Kidney epithelial cell (primary cell): ENCODE measurements at regions not wholly inside any gene's neighbourhood (a gene's known extent, or its start where the extent isn't known, plus 50 kb on each side); places are given as distances from the start of the nearest gene placed in this dataset.

ENCODE experiments used
- DNase-seq: peaks from one replicate; pipeline ENCODE4 v3.0.0-alpha.2; 2010; ENCODE audit warnings: low read depth
- H3K27me3 ChIP-seq: 2 replicates; pipeline ENCODE4 v1.6.0; 2011; ENCODE audit warnings: low read length; ENCODE audit not compliant: control insufficient read depth, insufficient read depth
- H3K36me3 ChIP-seq: 2 replicates; pipeline ENCODE4 v1.5.1; 2011; ENCODE audit warnings: low read length; ENCODE audit not compliant: control insufficient read depth, insufficient read depth
- H3K4me3 ChIP-seq: 2 replicates; pipeline ENCODE4 v1.5.1; 2011; ENCODE audit warnings: low read depth, mild to moderate bottlenecking, control low read depth, low read length
- TF ChIP-seq, protein P1 (sequence below): IDR thresholded peaks from 2 replicates; pipeline ENCODE4 v1.5.1; 2011; ENCODE audit warnings: mild to moderate bottlenecking, moderate library complexity, low read length, control low read depth, inconsistent platforms; ENCODE audit not compliant: insufficient read depth, poor library complexity, severe bottlenecking

DNA sequence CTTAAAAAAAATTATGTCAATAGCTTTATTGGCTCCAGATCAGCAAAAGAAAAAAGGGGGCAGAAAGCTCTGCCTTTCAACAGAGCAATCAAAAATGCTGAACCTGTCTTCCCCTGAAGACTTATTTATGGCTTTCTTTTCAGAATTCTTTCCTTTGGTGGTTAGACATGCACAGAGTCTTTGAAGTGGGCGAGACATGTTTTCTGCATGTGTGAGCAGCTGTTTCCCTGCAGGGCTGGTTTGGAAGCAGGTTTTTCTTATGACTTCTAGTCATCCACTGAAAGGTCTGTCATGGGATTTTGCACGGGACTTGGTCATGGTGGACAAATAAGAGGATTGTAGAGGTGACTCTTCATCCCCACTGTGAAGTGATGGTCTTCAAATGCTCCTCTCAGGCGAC lies 160.3 kb downstream of the VAPA start:
- no peak for DNase-seq
- Histone ChIP-seq H3K27me3 (peaks cover 2% of the 10 kb centered on the region), H3K4me3 (no peak overlapping the region), H3K36me3 (no peaks in the 10 kb centered on the region)
- TF ChIP-seq, protein P1, sequence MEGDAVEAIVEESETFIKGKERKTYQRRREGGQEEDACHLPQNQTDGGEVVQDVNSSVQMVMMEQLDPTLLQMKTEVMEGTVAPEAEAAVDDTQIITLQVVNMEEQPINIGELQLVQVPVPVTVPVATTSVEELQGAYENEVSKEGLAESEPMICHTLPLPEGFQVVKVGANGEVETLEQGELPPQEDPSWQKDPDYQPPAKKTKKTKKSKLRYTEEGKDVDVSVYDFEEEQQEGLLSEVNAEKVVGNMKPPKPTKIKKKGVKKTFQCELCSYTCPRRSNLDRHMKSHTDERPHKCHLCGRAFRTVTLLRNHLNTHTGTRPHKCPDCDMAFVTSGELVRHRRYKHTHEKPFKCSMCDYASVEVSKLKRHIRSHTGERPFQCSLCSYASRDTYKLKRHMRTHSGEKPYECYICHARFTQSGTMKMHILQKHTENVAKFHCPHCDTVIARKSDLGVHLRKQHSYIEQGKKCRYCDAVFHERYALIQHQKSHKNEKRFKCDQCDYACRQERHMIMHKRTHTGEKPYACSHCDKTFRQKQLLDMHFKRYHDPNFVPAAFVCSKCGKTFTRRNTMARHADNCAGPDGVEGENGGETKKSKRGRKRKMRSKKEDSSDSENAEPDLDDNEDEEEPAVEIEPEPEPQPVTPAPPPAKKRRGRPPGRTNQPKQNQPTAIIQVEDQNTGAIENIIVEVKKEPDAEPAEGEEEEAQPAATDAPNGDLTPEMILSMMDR, result no peak

DNA sequence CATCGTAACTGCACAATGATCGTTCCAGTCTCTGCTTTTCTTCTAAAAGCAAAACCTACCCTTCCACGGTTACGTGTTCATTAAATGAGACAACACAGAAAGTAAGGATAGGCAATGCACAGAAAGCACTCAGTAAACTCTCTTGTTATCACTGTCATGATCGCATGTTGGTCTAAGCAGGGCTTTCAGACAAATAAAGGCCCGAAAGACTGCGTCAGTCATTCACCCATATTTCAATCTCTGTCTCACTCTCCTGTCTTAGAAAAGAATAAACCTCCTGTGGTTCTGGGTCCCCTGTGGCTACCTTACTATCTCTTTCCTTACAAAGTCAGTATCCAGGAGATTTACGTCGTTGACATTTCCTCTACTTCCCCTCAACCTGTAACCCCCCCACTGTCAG lies 160.9 kb downstream of the VAPA start:
- H3K36me3 ChIP-seq, result no peaks in the 10 kb centered on the region
- H3K27me3 ChIP-seq, result peaks cover 2% of the 10 kb centered on the region
- TF ChIP-seq, protein P1, result no peak
- H3K4me3 ChIP-seq, result no peak overlapping the region
- no peak for DNase-seq

DNA sequence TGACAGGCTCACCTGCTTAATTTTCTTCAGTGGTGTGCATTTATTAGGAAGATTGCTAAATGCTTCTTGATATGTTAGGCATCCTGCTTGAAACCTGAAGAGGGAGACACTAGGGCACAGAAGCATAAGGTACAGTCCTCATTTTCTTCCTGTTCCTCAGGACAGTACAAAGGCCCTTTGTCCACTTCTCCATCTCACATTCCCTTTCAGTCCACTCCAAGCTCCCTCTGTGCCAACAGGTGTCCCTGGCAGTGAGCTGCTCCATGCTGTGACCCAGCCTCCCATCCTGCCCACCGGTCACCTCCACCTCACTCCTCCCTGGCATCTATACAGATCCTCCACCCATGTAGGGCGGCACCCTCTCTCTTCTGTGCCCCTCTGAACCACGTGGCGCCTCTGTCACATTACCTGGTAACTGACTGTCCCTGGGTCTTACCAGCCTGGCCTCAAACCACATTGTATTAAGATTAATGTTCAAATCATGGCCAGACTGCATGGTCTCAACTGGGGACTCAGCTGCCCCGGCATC lies 162.8 kb downstream of the VAPA start:
- Histone ChIP-seq H3K4me3 (no peak overlapping the region), H3K27me3 (peaks cover 2% of the 10 kb centered on the region), H3K36me3 (no peaks in the 10 kb centered on the region)
- TF ChIP-seq, protein P1, result no peak
- DNase-seq, result no peak

DNA sequence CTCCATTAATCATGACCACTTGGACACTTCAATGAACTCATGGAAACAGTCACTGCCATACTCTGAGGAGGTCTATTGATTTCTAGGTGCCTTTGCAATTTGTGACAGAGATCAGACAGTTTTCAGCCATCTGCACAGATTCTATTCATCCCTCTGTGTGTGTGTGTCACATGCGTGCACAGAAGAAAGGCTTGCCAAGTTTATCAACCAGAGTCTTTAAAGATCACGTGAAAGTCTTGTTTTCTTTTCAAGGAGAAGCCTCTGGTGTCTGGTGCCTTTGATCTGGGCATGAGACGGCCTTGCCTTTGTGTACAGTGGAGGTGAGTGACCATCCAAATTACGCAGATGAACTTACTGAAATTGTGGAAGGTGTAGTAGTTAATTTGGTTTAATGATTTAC lies 164.2 kb downstream of the VAPA start:
- TF ChIP-seq, protein P1, result no peak
- H3K4me3 ChIP-seq, result no peak overlapping the region
- H3K27me3 ChIP-seq, result peaks cover 2% of the 10 kb centered on the region
- no peak for DNase-seq
- no peaks in the 10 kb centered on the region for H3K36me3 ChIP-seq

DNA sequence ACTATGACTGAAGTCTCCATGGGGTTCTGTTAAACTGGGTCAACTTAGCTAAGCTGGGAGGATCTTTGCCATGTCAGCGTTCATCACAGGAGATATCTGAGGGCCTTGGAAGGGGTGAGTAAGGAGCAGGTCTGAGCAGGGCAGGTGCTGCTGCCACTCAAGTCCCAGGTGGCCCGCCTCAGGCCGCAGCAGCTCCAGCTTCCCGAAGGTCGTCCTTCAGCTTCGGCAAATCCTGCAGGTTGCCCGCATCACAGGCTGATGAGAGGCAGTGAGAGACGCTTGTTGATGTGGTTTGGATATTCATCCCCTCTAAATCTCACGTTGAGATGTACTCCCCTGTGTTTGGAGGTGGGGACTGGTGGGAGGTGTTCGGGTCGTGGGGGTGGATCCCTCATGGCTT lies 166.6 kb downstream of the VAPA start:
- TF ChIP-seq, protein P1, result no peak
- no peaks in the 10 kb centered on the region for H3K36me3 ChIP-seq
- DNase-seq, result no peak
- H3K4me3 ChIP-seq, result no peak overlapping the region
- peaks cover 2% of the 10 kb centered on the region for H3K27me3 ChIP-seq

DNA sequence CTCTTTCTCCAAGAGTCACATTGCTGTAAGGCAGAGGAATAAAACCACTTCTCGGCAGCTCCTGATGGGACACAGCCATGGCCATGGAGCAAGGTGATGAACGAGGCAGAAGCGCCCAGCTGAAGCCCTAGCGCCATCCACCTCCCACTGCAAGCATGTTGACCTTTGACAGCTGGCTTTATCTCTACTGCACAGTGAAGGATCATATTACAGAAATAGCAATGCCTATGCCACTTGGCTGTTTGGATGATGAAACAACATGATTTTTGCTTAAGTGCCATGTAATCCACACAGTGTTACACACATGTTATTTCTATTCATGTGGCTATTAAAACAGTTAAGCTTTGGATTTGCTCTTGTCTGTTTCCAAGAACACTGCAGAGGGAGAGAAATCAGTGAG lies 167.7 kb downstream of the VAPA start:
- Histone ChIP-seq H3K36me3 (no peaks in the 10 kb centered on the region), H3K4me3 (no peak overlapping the region), H3K27me3 (no peaks in the 10 kb centered on the region)
- no peak for DNase-seq
- TF ChIP-seq, protein P1, result no peak
